ENCODE measurements at regions not wholly inside any gene's neighbourhood (a gene's known extent, or its start where the extent isn't known, plus 50 kb on each side); places are given as distances from the start of the nearest gene placed in this dataset.

GRCh38 chr3:150144191-150144708 is 173.6 kb upstream of the PFN2 start:
- H3K27ac ChIP-seq (ENCODE audit: low read depth, low read length) = no peak overlapping the region
- H3K4ac ChIP-seq (replicated peaks; ENCODE audit: insufficient read length, low read depth, low read length) = no peak overlapping the region
- no peak overlapping the region for H2BK12ac ChIP-seq (ENCODE audit: low read depth, low read length)
- H4K91ac ChIP-seq (replicated peaks; ENCODE audit: insufficient read length, low read length) = no peak overlapping the region
- H2BK5ac ChIP-seq (ENCODE audit: low read depth, low read length) = no peak overlapping the region
- no peak overlapping the region for H2AK5ac ChIP-seq (ENCODE audit: low read depth, low read length)
- H3K9ac ChIP-seq (replicated peaks in 1 of 4; ENCODE audit: extremely low read depth in 1 of 4, low read depth in 3 of 4, low read length in 3 of 4) = no peak overlapping the region
- no peak overlapping the region for H3K14ac ChIP-seq (ENCODE audit: insufficient read length)
- no peaks in the 10 kb centered on the region; a peak in 1 of 7 replicates for H3K4me1 ChIP-seq (replicated peaks in 1 of 4; ENCODE audit: control insufficient read depth in 3 of 4, insufficient read depth in 4 of 4, low read length in 3 of 4)
- H3K27me3 ChIP-seq (replicated peaks in 1 of 4; ENCODE audit: control insufficient read depth in 3 of 4, extremely low read depth in 1 of 4, insufficient read depth in 3 of 4, low read length in 3 of 4) = no peaks in the 10 kb centered on the region
- no peak overlapping the region for H4K5ac ChIP-seq (ENCODE audit: insufficient read length, low read depth, low read length)
- H3K4me3 ChIP-seq (ENCODE audit: extremely low read depth in 1 of 4, insufficient read depth in 2 of 4, low read depth in 3 of 4, low read length in 4 of 4) = no peak overlapping the region
- FAIRE-seq (no peak), DNase-seq (ENCODE audit: low read depth in 1 of 2, low spot score in 2 of 2) (no peak)
- H4K20me1 ChIP-seq (replicated peaks in 1 of 2; ENCODE audit: control insufficient read depth in 1 of 2, insufficient read depth in 2 of 2, low read length in 2 of 2) = no peaks in the 10 kb centered on the region
- CTCF ChIA-PET (ENCODE audit: partially characterized antibody) = interaction anchor here (0.6 kb wide), 1 partner anchor 526 kb away, joined by 3 read pairs; no protein-coding TSS in a partner anchor
- no peaks in the 10 kb centered on the region for H3K9me3 ChIP-seq (ENCODE audit: insufficient read depth in 2 of 2, low read depth in 1 of 2, low read length in 1 of 2)
- no peak overlapping the region for H3K18ac ChIP-seq (ENCODE audit: extremely low read depth, low read length)
- no peaks in the 10 kb centered on the region for H3K36me3 ChIP-seq (ENCODE audit: control insufficient read depth in 2 of 4, insufficient read depth in 4 of 4, low read length in 3 of 4)
- POLR2A ChIA-PET (ENCODE audit: partially characterized antibody) = no interaction called here
- H2BK20ac ChIP-seq (ENCODE audit: low read length) = no peak overlapping the region
- peak overlapping the region; percentile 69 for H2AFZ ChIP-seq (ENCODE audit: low read length)
- H3K23me2 ChIP-seq (ENCODE audit: low read depth, low read length) = no peaks in the 10 kb centered on the region
- no peaks in the 10 kb centered on the region for H3K79me2 ChIP-seq (ENCODE audit: control insufficient read depth in 1 of 2, insufficient read depth in 2 of 2, low read length in 2 of 2)
- H2BK15ac ChIP-seq (ENCODE audit: low read length) = no peak overlapping the region
- no peak overlapping the region for H2BK120ac ChIP-seq (replicated peaks; ENCODE audit: low read depth, low read length)
- H3K79me1 ChIP-seq (ENCODE audit: low read depth, low read length) = no peaks in the 10 kb centered on the region
- WGBS, 2 experiments (ENCODE audit: extremely low coverage in 1 of 2, insufficient coverage in 1 of 2, insufficient read length in 1 of 2, insufficient replicate concordance in 2 of 2, low coverage in 1 of 2, low lambda C conversion rate in 2 of 2, missing lambda C conversion rate in 1 of 2) = 89% methylated on average over 6 of the region's 6 CpGs; no CpG with 5 or more reads in 1 of the 2 experiments
- no peak for TF ChIP-seq POLR2AphosphoS5 (IDR thresholded peaks at IDR 0.05; ENCODE audit: low read depth, low read length)
- no peak for TF ChIP-seq NANOG (IDR thresholded peaks at IDR 0.05; ENCODE audit: insufficient read depth, low read depth, low read length, poor library complexity, severe bottlenecking)
- TF ChIP-seq CBX8 (IDR thresholded peaks at IDR 0.05; ENCODE audit: borderline replicate concordance, low read depth, low read length) = no peak
- TF ChIP-seq CBX5 (IDR thresholded peaks at IDR 0.05; ENCODE audit: low read depth, low read length) = no peak
- TF ChIP-seq EZH2 (IDR thresholded peaks at IDR 0.05; ENCODE audit: low read depth, low read length, severe bottlenecking) = no peak
- no peak overlapping the region for H4K8ac ChIP-seq (ENCODE audit: extremely low read depth, insufficient read depth, low read length)
- no peak overlapping the region for H3K4me2 ChIP-seq (ENCODE audit: insufficient read depth in 1 of 2, low read depth in 2 of 2, low read length in 2 of 2)
- H3K23ac ChIP-seq (ENCODE audit: insufficient read length) = no peak overlapping the region
- H3K56ac ChIP-seq (replicated peaks; ENCODE audit: insufficient read length, low read depth, low read length) = no peak overlapping the region
